PC-3 (cell line): ENCODE measurements at regions not wholly inside any gene's neighbourhood (a gene's known extent, or its start where the extent isn't known, plus 50 kb on each side); places are given as distances from the start of the nearest gene placed in this dataset.
A peak's percentile ranks its signal among the peaks of the same experiment; 100 is the strongest.

ENCODE experiments used
- ATAC-seq: fragments of 200-7000 bp; cut with Tn5 transposase; 2 replicates; pipeline ENCODE4 v1.9.1; 2020; ENCODE audit warnings: mild to moderate bottlenecking, moderate library complexity
- BruUV-seq: library from RNA; stranded (reverse); fragments of 400-500 nt; replicated peaks from 2 replicates; lab custom pipeline; 2021; lab: Mats Ljungman, UMichigan
- CTCF ChIA-PET: fragments of 300-600 bp; sonication (Branson Sonifier 250); formaldehyde crosslinking; loops from one replicate; lab custom pipeline; 2022; ENCODE audit warnings: antibody characterized with exemption; lab: Charles Lee
- POLR2A ChIA-PET: fragments of 300-600 bp; sonication (Branson Sonifier 250); formaldehyde crosslinking; loops from one replicate; lab custom pipeline; 2022; ENCODE audit warnings: antibody characterized with exemption; ENCODE audit not compliant: unreplicated experiment; lab: Charles Lee
- DNase-seq: peaks from one replicate; pipeline ENCODE4 v3.0.0-alpha.2; 2015
- H2AFZ ChIP-seq: fragments of 300-600 bp; sonication (generic); 2 replicates; pipeline ENCODE4 v1.6.0; 2016; ENCODE audit warnings: antibody characterized with exemption, low read length
- H3F3A ChIP-seq: fragments of 300-600 bp; sonication (generic); one replicate; pipeline ENCODE4 v1.6.0; 2017; ENCODE audit warnings: antibody characterized with exemption, low read length, control low read depth, mild to moderate bottlenecking; ENCODE audit not compliant: unreplicated experiment
- H3K27ac ChIP-seq: fragments of 300-600 bp; sonication (generic); 2 replicates; pipeline ENCODE4 v1.5.1; 2016; ENCODE audit warnings: mild to moderate bottlenecking, low read length
- H3K27me3 ChIP-seq: fragments of 300-600 bp; sonication (generic); 2 replicates; pipeline ENCODE4 v1.6.1; 2016; ENCODE audit warnings: low read length, mixed read lengths
- H3K36me3 ChIP-seq: fragments of 300-600 bp; sonication (generic); 2 replicates; pipeline ENCODE4 v1.6.1; 2016; ENCODE audit warnings: low read depth, mixed run types, low read length, mixed read lengths
- H3K4me1 ChIP-seq: fragments of 300-600 bp; sonication (generic); 2 replicates; pipeline ENCODE4 v1.5.1; 2016; ENCODE audit warnings: low read length; ENCODE audit not compliant: insufficient read depth
- H3K4me2 ChIP-seq: fragments of 300-600 bp; sonication (generic); 2 replicates; pipeline ENCODE4 v1.6.0; 2016; ENCODE audit warnings: low read length
- H3K4me3 ChIP-seq: fragments of 300-600 bp; sonication (generic); 2 replicates; pipeline ENCODE4 v1.5.1; 2016; ENCODE audit warnings: mild to moderate bottlenecking, low read length, mixed read lengths
- H3K79me2 ChIP-seq: fragments of 300-600 bp; sonication (generic); 2 replicates; pipeline ENCODE4 v1.6.1; 2017; ENCODE audit warnings: low read length, mixed read lengths
- H3K9ac ChIP-seq: fragments of 300-600 bp; sonication (generic); 2 replicates; pipeline ENCODE4 v1.6.0; 2016; ENCODE audit warnings: mild to moderate bottlenecking, low read length
- H3K9me2 ChIP-seq: fragments of 300-600 bp; sonication (generic); replicated peaks from 2 replicates; pipeline ENCODE4 v1.6.1; 2016; ENCODE audit warnings: mixed run types, low read length, mixed read lengths
- H3K9me3 ChIP-seq: fragments of 300-600 bp; sonication (generic); 2 replicates; pipeline ENCODE4 v1.6.1; 2016; ENCODE audit warnings: low read length, mixed read lengths
- H4K20me1 ChIP-seq: fragments of 300-600 bp; sonication (generic); 2 replicates; pipeline ENCODE4 v1.6.1; 2016; ENCODE audit warnings: low read length, mixed read lengths
- EZH2 ChIP-seq: fragments of 300-600 bp; sonication (generic); IDR thresholded peaks from one replicate; pipeline ENCODE4 v1.6.1; 2017; ENCODE audit warnings: antibody characterized with exemption, mild to moderate bottlenecking, low read length; ENCODE audit not compliant: unreplicated experiment
- EZH2phosphoT487 ChIP-seq: fragments of 300-600 bp; sonication (generic); IDR thresholded peaks from 2 replicates; pipeline ENCODE4 v1.6.1; 2018; ENCODE audit warnings: mild to moderate bottlenecking, antibody characterized with exemption, low read length, borderline replicate concordance
- intact Hi-C: fragments of 100-400 bp; cut with micrococcal nuclease; formaldehyde crosslinking; loops from 2 replicates; pipeline ENCODE4 v1.9.0; 2023
- TF ChIP-seq, protein P1 (sequence below): fragments of 300-600 bp; sonication (generic); conservative IDR thresholded peaks from 2 replicates; pipeline ENCODE4 v1.5.1; 2017; ENCODE audit warnings: antibody characterized with exemption, low read depth, mild to moderate bottlenecking, low read length

DNA sequence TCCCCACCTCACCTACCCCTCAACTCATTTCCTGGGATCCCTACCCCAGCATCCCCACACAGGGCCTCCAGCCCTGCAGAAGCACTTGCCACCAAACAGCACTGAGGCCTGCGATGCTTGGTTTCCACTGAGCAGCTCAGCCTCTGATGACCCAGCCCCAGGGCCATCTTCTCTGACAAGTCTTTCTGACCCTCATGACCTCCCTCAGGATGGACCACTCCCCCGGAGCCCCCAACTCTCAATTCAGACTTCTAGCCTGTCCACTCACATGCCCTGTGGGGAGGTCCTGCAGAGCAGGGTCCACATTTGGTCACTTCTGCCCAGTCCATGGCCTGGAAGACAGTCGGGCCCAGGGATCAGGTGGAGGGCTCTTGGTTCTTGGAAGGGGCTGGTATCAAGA lies 63.4 kb upstream of the SPATA12 start:
- no peak overlapping the region for H3K27ac ChIP-seq
- TF ChIP-seq, protein P1, sequence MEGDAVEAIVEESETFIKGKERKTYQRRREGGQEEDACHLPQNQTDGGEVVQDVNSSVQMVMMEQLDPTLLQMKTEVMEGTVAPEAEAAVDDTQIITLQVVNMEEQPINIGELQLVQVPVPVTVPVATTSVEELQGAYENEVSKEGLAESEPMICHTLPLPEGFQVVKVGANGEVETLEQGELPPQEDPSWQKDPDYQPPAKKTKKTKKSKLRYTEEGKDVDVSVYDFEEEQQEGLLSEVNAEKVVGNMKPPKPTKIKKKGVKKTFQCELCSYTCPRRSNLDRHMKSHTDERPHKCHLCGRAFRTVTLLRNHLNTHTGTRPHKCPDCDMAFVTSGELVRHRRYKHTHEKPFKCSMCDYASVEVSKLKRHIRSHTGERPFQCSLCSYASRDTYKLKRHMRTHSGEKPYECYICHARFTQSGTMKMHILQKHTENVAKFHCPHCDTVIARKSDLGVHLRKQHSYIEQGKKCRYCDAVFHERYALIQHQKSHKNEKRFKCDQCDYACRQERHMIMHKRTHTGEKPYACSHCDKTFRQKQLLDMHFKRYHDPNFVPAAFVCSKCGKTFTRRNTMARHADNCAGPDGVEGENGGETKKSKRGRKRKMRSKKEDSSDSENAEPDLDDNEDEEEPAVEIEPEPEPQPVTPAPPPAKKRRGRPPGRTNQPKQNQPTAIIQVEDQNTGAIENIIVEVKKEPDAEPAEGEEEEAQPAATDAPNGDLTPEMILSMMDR: no peak
- TF ChIP-seq EZH2phosphoT487: no peak
- TF ChIP-seq EZH2: no peak

DNA sequence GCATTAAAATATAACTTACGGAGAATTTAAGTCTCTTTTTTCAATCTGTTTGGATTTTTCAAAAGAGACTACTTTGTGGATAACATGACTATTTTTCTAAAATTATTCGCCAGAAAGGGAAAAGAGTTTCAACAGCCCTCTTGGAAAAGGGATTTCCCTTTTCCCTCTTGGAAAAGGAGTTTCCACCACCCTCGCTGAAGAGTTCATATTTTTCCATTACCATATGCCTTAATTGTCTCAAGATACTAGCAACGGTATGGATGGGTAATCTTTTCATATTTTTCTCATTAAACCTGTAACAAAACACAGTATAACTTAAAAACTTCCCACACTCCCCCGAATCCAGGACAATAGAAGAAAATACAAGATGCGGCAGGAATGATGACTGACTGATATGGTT lies 66.1 kb upstream of the SPATA12 start:
- H3K79me2 ChIP-seq: no peaks in the 10 kb centered on the region
- H3K9ac ChIP-seq: no peak overlapping the region
- H2AFZ ChIP-seq: no peak overlapping the region
- CTCF ChIA-PET: no interaction called here
- no peak overlapping the region for H3K4me3 ChIP-seq
- no peaks in the 10 kb centered on the region for H3K9me3 ChIP-seq
- H4K20me1 ChIP-seq: no peaks in the 10 kb centered on the region
- POLR2A ChIA-PET: no interaction called here
- no peak for ATAC-seq
- intact Hi-C loops: loop anchor here (2.0 to 5.0 kb wide), 2 partner anchors 74 to 163 kb away; no protein-coding TSS in a partner anchor
- no TSS peak for BruUV-seq
- no peaks in the 10 kb centered on the region for H3F3A ChIP-seq
- H3K27me3 ChIP-seq: no peaks in the 10 kb centered on the region
- H3K4me1 ChIP-seq: peaks cover 29% of the 10 kb centered on the region
- TF ChIP-seq EZH2 (no peak), EZH2phosphoT487 (no peak)
- TF ChIP-seq, protein P1: no peak
- no peak for DNase-seq
- H3K36me3 ChIP-seq: no peaks in the 10 kb centered on the region
- H3K27ac ChIP-seq: no peak overlapping the region
- no peaks in the 10 kb centered on the region for H3K9me2 ChIP-seq
- H3K4me2 ChIP-seq: no peak overlapping the region

More for the DNA sequence above, 63.4 kb upstream of the SPATA12 start:
- Histone ChIP-seq H3K36me3 (no peaks in the 10 kb centered on the region), H3K79me2 (no peaks in the 10 kb centered on the region), H2AFZ (no peak overlapping the region), H3K4me2 (no peak overlapping the region), H3K9me2 (no peaks in the 10 kb centered on the region), H3K9me3 (no peaks in the 10 kb centered on the region), H3K4me3 (no peak overlapping the region), H3K27me3 (no peaks in the 10 kb centered on the region), H4K20me1 (no peaks in the 10 kb centered on the region), H3K4me1 (peaks cover 20% of the 10 kb centered on the region), H3F3A (no peaks in the 10 kb centered on the region), H3K9ac (no peak overlapping the region)
- intact Hi-C loops: loop anchor here (5.0 kb wide), 1 partner anchor 105 kb away; no protein-coding TSS in a partner anchor
- ChIA-PET CTCF (interaction anchor here (1.0 kb wide), 1 partner anchor 81 kb away, joined by 3 read pairs; no protein-coding TSS in a partner anchor), POLR2A (no interaction called here)
- ATAC-seq (no peak), DNase-seq (no peak)
- no TSS peak for BruUV-seq

DNA sequence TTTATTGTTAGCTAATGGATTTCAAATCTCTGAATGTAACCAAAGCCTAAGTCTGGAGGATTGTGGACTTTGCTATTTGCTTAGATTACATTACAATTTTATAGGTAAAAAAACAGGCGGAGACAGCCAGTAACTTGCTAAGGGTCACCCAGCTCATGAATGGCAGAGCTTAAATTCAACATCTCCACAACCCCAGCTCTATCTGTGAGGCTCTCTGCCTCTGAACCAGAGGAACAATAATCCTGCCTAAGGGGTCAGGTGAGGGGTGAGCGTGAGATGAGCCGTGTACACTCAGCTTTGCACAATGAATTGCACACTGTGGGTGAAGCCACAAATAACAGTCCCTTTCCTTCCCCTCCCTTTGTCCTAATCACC lies 69.8 kb upstream of the SPATA12 start:
- Histone ChIP-seq H3K9me2 (no peaks in the 10 kb centered on the region), H3K27me3 (no peaks in the 10 kb centered on the region), H3K36me3 (no peaks in the 10 kb centered on the region), H2AFZ (no peak overlapping the region), H3K79me2 (no peaks in the 10 kb centered on the region), H3F3A (no peaks in the 10 kb centered on the region), H4K20me1 (no peaks in the 10 kb centered on the region), H3K4me3 (no peak overlapping the region), H3K4me1 (peaks cover 19% of the 10 kb centered on the region), H3K27ac (no peak overlapping the region), H3K9me3 (no peaks in the 10 kb centered on the region), H3K4me2 (no peak overlapping the region; the same call in 1 of the 2 replicates), H3K9ac (no peak overlapping the region)
- ChIA-PET CTCF (interaction anchor here (0.6 to 1.1 kb wide), 3 partner anchors 128 to 193 kb away, joined by 3 to 8 read pairs (median 5); no protein-coding TSS in a partner anchor), POLR2A (no interaction called here)
- peak; percentile 53 for ATAC-seq
- peak; percentile 26 for DNase-seq
- intact Hi-C loops: loop anchor here (5.0 kb wide), 1 partner anchor 167 kb away; no protein-coding TSS in a partner anchor
- BruUV-seq: no TSS peak
- TF ChIP-seq, protein P1: no peak
- no peak for TF ChIP-seq EZH2phosphoT487
- no peak for TF ChIP-seq EZH2
